Medulla oblongata (tissue), 1 donor: ENCODE measurements at regions not wholly inside any gene's neighbourhood (a gene's known extent, or its start where the extent isn't known, plus 50 kb on each side); places are given as distances from the start of the nearest gene placed in this dataset.

Experiments
- DNase-seq: peaks from one replicate; pipeline ENCODE4 v3.0.0-alpha.2; 2015; ENCODE audit errors: extremely low spot score

DNA sequence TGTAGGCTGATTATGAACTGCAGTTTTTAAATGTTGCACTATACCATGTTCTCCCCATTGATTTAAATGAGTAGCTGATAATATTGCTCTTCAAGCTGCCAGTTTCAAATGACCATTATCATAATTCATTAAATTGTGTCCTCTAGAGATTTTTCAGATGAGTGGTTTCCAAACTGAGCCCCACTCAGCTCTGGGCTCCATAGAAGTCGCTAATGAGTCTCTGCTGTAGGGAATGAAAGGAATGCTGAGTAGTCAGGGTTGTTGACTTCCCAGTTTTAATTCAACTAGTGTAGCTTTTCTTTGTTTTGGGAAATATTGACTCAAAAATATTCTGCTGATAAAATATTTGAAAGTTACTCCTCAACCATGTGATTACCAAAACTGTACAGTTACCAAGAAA lies 1081.1 kb downstream of the ARAP2 start:
- DNase-seq: no peak

- DNase-seq: no peak
Observed at GRCh38 chr4:35164063-35164462, 1080.3 kb downstream of the ARAP2 start.

GRCh38 chr4:35166466-35166865 lies 1077.8 kb downstream of the ARAP2 start:
- DNase-seq: no peak

GRCh38 chr4:35167385-35167784 lies 1076.9 kb downstream of the ARAP2 start:
- DNase-seq: no peak

DNA sequence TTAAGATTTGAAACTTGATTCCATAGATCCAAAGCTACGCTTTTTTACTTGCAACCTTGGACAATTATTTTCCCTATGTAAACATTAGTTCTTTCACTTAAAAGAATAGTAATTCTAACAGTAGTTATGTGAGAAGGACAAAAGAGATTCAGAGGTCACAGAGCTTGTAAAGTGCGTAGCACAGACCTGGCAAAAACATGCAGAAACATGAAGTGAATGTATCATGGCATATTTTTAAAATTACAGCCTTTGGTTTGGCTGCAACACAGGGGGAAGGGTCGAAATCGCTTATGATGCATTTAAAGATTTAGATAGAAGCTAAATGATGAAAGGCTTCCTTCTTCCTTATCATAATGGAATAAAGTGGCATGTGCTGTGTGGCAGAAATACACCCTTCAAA lies 1068.8 kb downstream of the ARAP2 start:
- no peak for DNase-seq

DNA sequence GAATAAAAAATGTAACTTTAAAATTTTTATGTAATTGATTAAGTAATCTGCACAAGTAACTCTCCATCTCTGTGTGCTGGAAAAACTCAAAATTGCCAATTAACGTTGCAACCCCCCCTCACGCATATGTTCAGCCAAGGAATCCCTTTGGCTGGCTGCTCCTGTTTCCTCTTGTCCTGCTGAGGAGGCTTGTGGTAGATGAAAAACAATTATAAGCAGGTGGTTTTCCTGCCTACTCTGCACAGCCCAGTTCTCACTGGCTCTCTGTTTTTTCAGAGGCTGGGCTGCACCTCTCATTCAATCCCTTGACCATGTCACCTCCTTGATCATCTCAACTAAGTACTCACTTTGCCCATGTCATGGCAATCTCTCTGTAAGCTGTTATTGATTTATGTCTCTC lies 1068.4 kb downstream of the ARAP2 start:
- no peak for DNase-seq

- DNase-seq: no peak
Observed at GRCh38 chr4:35182451-35182850, 1061.9 kb downstream of the ARAP2 start.

DNA sequence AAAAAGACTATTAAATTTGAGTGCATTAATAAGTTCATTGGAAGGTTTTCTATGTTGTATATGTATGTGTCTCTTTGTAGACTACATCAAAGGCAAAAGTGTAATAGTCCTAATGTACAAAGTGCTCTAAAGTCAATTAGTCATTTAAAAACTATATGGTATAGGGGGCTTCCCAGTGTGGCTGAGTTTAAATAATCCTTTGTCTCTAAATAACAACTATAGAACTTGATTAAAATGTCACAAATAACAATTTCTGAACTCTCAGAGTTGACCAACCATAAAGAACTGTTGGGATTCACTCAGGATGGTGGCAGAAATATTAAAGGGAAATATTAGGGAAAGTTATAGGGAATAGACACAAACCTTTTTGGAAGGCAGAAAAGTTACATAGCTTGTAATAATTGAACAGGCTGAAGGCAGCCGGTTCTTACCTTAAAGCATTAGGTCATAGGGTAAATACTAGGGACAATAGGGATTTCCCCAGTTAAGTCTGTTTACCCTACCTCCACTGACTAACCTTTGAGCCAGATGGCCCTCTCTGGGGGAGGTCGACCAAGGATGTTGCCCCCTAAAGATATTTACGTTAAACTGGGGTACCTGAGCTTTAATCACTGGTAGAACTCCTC lies 1054.2 kb downstream of the ARAP2 start:
- DNase-seq: no peak

DNA sequence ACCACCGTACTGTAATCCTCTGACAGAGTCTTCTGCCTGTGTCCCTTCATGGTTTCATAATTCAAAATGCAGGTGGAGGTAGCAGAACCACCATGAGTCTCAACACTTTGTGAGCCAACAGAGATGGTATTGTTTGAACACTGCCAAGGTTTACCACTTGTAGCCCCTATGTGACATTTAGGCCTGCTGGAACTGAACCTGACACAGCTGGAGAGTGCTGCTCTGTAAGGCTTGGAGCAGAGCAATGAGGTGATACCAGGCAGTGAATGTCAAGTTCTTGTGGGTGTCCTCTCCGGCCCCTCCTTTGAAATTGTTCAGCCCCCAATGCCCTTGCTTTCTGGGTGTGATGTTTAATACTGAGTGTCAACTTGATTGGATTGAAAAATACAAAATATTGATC lies 1042.9 kb downstream of the ARAP2 start:
- DNase-seq: no peak

- no peak for DNase-seq
Observed at GRCh38 chr4:35216636-35217035, 1027.7 kb downstream of the ARAP2 start.

GRCh38 chr4:35217331-35217730 lies 1027.0 kb downstream of the ARAP2 start:
- no peak for DNase-seq

DNA sequence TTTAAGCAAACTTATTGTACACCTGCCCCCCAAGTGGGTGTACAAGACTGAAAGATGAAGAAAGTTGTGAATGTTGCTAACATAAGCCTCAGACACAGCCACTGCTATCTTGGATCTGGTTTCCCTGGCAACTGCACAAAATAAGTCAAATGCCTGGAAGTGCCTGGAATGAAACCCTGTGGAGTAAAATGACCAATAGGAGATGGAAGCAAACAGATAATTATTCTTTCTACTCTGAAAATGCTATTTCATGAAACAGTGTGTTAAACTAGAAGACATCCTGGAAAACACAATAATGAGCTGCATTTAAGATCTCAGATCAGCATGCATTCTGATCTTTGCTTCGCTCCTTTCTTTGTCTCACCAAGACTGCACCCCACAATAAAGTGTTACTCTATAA lies 1016.0 kb downstream of the ARAP2 start:
- no peak for DNase-seq

GRCh38 chr4:35229021-35229420 lies 1015.3 kb downstream of the ARAP2 start:
- no peak for DNase-seq

DNA sequence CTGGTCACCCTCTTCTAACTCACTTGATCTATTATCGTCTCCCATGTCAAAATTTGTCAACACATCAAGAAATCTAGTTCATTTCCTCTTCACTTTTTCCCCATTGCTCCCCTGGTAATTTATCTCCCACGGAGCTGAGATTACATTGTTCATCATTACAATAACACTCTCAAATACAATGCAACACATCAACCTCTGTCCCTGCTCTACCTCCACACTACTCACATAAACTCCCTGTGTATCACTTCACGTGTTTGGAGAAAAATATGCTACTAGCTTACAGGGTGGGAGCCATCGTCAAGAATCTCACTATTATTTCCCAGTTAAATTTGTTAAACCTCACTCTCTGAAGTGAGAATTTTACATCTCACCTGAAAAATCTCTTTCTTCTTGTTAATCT lies 1006.4 kb downstream of the ARAP2 start:
- no peak for DNase-seq

- DNase-seq: no peak
Observed at GRCh38 chr4:35238793-35239192, 1005.5 kb downstream of the ARAP2 start.

DNA sequence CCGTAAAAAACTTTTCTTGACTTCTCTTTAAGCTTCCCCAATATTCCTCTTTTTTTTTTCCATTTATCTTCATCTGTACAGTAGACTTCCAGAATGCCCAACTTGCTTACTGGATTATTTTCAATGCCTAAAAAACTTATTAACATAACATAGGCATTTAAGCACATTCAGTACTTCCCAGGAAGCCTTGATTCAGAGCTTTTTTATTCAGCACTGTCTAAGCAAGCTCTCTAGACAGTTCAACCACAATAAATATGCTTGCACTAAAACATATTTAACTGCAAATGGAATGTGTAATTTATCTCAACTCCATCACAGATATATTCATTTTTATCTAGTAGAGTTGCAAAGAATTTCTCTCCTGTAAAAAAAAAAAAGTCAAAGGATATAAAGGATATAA lies 997.8 kb downstream of the ARAP2 start:
- no peak for DNase-seq

DNA sequence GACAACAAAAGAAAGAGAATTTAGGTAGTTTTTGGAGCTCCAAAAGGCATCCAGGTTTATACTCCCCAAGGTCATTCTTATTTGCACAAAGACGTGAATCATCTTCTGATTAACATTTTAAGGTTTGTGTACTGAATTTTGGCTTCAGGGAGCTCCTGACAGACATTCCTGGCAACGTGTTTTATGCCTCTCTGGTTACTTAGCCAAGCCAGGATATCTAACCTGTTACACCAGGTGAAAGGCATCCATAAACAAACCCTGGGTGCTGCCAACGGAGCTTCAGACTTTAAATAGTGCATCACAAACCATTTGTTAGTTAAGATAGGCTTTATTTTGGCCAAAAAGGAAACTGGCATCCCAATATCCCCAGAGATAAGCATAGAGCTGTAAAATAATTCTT lies 997.3 kb downstream of the ARAP2 start:
- DNase-seq: no peak

DNA sequence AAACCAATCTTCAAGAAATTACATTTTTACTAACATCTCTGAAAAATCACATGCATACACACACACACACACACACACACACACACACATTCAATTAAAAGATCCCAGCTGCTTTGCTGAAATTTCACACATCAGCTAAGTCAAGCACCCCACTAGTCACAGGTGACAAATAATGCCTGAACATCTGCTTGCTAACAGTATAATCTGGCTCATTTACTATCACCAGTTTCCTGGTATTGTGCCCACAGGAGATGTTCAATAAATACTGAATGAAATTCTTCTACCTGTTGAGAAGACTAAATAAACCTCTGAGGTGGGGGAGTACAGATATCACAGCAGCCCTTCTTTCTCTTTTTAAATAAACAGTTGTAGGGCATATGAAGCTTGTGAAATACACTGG lies 994.0 kb downstream of the ARAP2 start:
- no peak for DNase-seq

GRCh38 chr4:35250761-35251160 lies 993.6 kb downstream of the ARAP2 start:
- no peak for DNase-seq

GRCh38 chr4:35252071-35252470 lies 992.2 kb downstream of the ARAP2 start:
- DNase-seq: no peak

DNA sequence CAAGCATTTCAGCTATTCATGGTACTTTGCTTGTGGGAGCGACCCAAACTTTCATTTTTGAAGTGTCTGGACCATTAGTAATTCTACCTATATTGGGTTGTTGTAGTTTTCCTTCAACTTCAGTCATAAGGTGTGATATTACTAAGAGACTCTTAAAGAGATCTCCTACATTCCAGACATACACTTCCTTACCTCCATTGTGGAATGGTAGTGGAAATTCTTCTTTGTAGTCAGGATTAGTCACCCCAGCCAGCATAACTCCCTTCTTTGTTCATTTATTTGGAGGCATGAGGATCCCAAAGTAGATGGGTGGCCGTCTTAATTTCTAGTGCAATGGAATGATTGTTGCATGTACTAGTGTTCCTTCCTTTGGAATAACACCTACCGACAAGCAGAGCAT lies 991.4 kb downstream of the ARAP2 start:
- DNase-seq: no peak

DNA sequence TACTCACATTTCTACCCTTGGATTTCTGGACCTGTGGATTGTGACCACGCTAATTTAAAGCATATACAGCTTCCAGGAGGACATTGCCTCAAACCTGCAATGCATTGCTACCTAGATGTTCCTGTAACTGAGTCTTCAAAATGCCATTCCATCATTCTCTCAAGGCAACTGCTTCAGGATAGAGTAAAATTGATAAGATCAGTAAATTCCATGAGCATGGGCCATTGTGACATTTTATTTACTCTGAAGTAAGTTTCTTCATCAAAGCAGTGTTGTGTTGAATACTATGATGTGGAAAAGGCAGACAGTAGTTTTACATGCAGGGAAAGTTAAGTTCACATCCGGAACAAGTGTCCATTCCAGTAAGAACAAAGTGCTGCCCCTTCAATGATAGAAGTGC lies 991.0 kb downstream of the ARAP2 start:
- no peak for DNase-seq

DNA sequence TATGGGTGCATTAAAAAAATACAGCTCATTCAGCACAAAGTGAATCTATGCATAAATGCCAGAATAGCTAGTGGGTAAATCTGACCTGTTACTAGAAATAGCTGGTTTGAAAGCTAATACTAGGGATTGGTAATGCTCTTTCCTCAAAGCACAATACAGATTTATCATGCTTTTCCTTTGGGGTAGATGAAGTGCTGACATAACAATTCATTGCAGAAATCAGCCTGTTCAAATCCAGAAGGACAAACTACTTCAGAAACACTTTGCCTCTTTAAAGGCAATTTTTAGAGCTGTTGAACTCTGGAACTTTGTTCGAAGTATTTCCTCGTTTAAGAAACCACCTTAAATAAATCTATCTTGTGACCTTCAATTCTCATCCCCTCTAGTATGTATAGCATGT lies 957.9 kb downstream of the ARAP2 start:
- no peak for DNase-seq

DNA sequence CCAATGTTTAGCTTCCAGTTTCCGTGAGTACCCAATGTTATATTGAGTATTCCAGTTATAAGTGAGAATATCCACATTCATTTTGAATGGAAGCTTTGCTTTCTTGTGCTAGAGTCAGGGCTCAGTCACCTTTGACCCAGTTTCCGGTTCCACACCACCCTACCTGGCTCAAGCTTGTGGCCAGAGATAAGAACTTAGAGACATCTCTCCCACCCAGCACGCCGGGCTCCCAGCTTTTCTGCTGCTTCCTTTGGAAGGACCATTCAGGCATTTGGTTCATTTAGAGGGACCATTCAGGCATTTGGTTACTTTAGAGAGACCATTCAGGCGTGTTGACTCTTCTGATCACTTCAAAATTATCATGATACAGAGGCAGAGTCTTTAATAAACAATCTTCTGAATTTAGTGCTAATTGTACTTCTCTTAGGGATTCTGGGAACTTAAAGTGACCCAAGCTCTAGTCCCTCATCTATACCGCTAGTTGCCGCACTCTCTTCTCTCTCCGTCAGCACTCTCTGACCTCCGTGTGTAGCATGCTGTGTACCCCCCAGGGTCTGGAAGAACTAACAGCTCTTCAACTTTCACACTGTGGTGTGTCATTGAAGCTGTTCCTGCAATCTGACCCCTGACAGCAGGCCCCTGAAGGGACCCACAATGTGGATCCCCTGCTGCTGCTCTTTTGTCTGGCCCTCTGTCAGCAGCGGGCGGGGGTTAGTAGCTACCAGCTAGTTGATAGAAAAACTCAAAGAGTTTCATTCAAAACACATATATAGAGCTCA lies 943.1 kb downstream of the ARAP2 start:
- no peak for DNase-seq
